Germinal center (tissue), 1 donor: ENCODE measurements at regions not wholly inside any gene's neighbourhood (a gene's known extent, or its start where the extent isn't known, plus 50 kb on each side); places are given as distances from the start of the nearest gene placed in this dataset.

Experiments
- DNase-seq: peaks from one replicate; pipeline ENCODE4 v3.0.0; 2012; ENCODE audit warnings: mixed read lengths, low spot score

GRCh38 chr7:20945451-20945850 lies 158.8 kb upstream of the SP8 start:
- no peak for DNase-seq

- no peak for DNase-seq
These were observed 166.2 kb upstream of the SP8 start for GRCh38 chr7:20952916-20953315.

- DNase-seq, result no peak
These were observed 168.3 kb upstream of the SP8 start for GRCh38 chr7:20954711-20955619.

DNA sequence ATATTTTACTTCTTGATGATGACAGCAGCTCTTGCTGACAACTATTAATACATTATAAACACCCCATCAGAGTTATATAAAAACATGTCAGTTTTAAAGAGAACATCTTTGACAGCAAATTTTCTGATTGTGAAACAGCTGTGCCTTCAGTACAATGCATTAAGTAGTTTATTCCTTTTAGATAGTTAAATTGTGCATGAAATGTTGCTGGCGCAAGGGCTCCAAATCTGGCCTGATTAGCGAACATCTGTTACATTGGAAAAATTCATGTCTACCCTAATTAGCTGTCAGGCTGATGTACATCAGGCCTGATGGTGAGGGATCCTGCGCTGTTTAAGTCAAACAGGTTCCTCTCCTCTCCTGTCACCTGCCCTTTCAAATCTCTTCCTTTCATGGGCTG lies 171.9 kb upstream of the SP8 start:
- DNase-seq, result no peak

GRCh38 chr7:20959281-20959680 lies 172.6 kb upstream of the SP8 start:
- no peak for DNase-seq

- DNase-seq, result no peak
These were observed 177.0 kb upstream of the SP8 start for GRCh38 chr7:20963556-20964280.

DNA sequence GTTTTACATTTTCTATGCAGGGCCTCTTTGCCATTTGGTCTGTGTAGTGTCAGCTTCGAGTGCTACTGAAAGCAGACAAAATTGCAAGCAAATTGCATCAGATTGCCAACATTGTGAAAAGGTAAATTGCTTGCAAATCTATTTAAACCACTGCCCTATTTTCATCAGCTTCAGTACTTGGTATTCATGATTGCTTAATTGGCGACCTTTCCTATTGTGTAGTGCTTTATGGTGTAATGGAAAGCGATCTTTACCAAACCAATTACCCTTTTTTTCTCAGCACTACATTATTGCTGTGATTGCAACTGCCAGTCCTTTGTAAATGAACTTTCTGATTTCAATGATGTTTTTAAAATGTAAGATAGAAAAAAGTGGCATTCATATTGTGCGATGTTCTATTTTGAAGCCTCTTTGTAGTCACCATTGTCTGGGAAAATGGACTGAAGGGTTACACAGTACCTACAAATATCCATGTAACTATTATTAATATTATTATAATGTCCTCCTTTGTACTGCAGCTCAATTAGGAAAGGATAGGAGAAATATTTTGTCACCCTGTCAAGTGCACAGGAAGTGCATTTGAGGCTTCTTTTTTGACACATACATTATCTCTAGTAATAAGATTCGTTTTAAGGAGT lies 177.7 kb upstream of the SP8 start:
- DNase-seq, result no peak

DNA sequence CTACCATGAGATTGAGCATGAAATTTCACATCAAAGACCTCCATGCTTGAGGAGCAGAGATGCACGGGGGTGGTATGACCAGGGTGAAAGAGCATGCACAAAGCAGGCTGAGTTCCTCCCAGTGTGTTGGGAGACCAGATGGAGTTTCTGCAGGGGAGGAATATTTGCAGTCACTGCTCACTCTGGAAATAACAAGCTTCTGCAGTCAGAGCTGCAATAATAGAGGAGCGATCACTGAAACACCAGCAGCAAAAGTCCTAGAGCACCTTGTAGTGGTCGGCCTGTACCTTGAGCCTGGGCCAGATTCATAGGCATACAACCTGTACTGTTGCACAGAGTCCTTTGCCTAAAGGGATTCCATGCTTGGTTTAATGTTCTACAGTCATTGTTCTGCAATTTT lies 184.5 kb upstream of the SP8 start:
- DNase-seq, result no peak

GRCh38 chr7:20980232-20980631 lies 193.5 kb upstream of the SP8 start:
- no peak for DNase-seq

- no peak for DNase-seq
These were observed 194.1 kb upstream of the SP8 start for GRCh38 chr7:20980668-20981264.

GRCh38 chr7:20988340-20988739 lies 201.7 kb upstream of the SP8 start:
- no peak for DNase-seq

DNA sequence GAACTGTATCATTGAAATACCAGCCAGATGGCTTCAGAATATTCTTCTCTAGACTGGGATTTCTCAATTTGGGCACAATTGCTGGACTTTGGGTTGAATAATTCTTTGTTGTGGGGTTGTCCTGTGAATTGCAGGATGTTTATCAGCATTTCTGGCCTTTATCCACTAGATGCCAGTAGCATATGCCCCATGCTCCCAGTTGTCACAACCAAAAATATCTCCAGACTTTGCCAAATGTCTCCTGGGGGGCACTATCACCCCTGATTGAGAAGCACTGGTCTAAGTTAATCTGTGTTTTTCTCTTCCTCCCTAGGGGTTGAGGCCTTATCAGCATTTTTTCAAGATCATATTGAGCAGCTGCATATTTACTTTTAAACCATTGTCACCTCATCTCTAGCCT lies 204.9 kb upstream of the SP8 start:
- DNase-seq, result no peak

DNA sequence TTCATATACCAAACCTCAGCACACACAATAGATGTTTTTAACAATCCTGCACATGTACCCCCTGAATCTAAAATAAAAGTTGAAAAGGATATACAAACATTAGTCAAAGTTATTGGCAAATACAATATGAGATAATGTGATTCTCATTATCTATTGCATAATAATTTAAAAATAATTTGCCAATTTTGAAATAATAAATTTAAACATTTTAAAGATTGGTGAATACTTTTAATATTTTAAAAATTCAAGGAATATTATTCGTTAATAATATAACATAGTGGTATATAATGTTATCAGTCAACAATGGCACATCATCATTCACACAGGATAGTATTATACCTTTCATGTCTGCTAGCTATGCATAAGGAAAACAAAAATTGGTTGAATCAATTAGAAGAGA lies 207.0 kb upstream of the SP8 start:
- DNase-seq, result no peak

DNA sequence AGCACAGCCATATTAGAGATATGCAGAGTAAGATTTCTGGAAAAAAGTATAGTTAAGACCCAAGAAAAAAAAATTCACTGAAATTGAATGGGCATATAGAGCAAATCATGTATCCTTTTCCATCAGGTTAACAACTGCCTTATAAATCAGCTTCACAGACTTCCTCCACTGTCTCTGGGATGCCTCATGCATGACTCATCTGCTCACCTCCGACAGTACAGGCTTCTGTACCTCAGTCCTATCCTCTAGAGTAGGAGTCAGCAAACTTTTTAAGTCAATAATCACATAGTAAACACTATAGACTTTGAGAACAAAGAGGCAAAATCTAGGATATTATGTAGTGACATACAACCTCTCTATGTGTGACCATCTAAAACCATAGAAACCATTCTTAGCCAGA lies 211.6 kb upstream of the SP8 start:
- no peak for DNase-seq

DNA sequence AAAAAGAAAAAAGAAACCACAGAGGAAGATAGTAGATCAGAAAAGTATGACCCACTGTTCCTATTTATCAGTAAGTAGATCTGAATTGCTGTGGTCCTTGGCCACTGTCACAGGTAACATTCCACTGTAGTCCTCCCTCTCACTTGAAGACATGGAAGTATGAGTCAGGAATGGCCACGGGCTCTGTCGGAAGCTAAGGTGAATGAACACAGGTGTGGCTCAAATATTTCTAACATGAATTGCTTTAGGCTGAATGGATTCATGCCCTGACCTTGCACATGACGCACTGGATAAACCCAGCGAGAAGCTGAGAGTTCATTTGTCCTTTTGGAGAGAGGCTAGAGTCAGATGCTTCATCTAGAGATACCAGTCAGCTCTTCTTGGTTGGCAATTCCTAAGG lies 224.5 kb upstream of the SP8 start:
- DNase-seq, result no peak

GRCh38 chr7:21013765-21014539 lies 227.3 kb upstream of the SP8 start:
- no peak for DNase-seq

DNA sequence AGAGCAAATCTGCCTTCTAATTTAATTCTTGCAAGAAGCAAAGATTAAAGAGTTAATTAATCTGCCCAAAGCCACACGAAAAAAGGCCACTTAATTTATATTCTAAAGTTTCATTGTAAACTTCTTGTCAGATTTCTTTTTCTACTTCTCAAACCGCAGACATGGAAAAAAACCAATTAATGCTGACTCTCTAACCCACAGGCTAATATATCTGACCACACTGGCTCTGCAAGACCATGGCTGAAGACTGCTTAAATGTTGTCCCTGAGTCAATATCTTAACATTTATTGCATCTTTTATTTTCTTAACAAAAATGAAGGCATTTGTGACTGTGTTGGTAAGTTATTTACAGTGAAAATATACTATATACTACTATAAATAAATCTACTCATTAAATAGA lies 234.0 kb upstream of the SP8 start:
- DNase-seq, result no peak

DNA sequence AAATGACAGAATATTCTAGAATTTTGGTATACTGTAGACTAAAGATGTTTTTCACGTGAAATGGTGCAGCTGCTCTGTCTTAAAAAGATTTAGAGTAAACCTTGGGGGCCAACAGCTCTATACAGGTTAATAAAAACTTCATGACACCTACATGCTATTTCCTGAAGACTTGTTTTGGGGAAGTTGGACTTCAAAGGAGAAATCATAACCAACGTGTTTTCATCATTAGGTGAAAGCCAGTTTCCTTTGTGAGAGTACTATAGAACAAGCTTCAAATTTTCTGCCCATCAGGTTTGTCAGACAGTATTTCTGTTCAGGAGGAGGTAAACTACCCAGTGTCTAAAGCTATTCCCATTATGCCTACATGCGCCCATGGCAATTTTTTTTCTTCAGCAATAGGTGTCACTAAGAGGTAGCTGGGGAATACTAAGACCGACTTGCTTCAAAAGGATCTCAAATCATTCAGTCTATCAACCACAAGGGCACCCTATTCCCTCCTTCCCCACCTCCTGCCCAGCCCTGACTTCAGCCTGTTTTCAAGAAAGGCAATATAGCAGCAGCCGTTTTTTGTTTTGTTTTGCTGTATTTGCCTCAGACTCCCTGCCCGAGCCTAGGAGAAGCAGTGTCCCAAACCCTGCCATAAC lies 237.3 kb upstream of the SP8 start:
- DNase-seq, result no peak

DNA sequence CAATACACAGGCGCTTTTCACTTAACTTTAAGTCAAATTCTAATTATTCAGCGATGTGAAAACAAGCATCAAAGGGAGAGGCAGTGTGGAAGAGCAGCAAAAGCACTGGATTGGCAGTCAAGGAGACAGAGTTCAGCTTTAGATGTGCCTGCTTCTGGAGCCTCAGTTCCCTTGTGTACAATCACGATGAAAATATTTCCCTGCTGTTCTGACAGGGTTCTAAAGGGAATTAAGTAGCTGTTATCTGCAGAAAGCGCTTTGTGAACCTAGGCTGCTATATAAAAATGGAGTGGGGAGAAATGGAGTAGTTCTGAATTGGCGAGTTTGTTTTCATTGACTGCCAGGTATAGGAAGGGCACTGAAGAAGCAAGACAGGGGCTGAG lies 237.8 kb upstream of the SP8 start:
- DNase-seq, result no peak

- no peak for DNase-seq
These were observed 241.5 kb upstream of the SP8 start for GRCh38 chr7:21028186-21028585.

DNA sequence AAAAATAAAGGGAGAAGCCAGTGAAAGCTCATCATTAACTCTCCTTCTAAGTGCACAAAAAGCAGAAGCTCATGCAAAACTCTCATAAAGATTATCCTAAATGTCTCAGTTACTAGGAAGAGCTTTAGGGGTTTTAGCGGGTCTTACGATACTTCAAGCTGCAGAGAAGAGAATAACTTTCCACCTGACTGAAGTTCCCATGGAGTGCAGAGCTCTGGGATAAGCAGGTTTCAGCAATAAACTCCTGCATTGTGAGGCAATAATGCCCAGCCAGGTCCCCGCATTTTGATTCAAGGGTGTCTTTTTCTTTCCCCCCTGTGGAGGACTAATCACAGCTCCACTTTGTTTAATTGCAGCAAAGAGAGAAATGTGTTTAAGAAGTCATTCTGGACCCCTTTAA lies 241.9 kb upstream of the SP8 start:
- no peak for DNase-seq
